GM21529 (cell line): ENCODE measurements at regions not wholly inside any gene's neighbourhood (a gene's known extent, or its start where the extent isn't known, plus 50 kb on each side); places are given as distances from the start of the nearest gene placed in this dataset.

Source experiments
- ATAC-seq: cut with Tn5 transposase; IDR thresholded peaks from one replicate; pipeline ENCODE4 v1.9.1; 2021; ENCODE audit not compliant: unreplicated experiment

- no peak for ATAC-seq
Observed at GRCh38 chr16:74035816-74036215, 260.8 kb upstream of the PSMD7 start.

DNA sequence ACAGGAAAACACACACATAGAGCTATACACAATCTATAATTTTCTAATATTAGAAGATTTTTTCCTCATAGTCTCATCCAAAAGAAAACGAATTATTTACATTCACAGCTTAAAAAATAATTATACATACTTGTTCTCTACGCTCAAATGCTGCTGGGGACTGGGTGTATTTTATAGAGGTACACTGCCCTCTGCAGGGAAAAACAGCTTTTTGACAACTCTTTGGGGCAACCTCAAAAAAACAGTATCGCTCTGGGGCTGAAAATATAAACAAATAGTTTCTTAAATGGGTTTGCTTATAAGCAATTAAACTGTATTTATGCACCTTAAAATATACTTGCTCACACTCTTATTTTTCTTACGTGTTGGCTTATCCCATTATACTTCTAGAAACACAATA lies 261.8 kb upstream of the PSMD7 start:
- ATAC-seq, result no peak

DNA sequence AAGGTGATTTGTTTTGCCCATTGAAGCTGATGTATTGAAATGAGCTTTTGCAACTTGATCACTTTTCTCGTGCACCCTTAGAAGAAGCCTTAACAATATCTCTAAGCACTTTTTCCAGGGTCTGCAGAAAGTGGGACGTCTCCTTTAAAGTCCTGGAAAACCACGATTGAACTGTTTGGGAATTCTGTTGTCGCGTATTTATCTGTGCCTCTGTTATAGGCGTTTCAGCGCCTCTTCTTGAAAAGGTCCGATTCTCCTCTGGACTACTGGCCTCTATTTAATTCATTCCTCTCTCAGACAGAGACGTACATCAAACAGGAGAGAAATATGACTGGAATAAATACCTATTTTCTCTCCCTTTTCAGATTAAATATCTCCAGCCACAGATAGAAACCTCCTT lies 262.4 kb upstream of the PSMD7 start:
- ATAC-seq, result no peak

DNA sequence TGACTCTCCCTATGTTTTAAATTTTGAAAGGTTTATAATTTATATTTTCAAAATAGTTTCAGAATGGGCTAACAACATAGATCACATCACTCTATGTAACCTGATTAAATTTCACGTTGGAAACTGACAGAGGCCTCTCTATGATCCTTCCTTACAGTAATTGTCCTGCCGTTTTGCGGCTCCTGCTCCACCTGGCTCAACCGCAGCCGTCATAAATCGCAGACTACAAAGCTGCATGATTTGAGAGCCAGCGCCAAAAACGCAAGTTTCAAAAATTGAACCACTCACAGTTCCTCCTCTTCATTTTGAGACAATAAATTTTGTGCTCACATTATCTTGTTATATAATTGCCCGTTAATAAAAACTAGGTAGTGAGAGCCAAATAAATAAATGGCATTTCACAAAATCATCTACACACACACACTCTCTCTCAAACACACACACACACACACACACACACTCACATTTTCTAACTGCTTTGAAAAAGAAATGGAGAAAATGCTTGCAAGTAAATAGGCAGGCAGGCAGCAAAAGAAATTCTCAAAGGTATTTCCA lies 263.1 kb upstream of the PSMD7 start:
- no peak for ATAC-seq

DNA sequence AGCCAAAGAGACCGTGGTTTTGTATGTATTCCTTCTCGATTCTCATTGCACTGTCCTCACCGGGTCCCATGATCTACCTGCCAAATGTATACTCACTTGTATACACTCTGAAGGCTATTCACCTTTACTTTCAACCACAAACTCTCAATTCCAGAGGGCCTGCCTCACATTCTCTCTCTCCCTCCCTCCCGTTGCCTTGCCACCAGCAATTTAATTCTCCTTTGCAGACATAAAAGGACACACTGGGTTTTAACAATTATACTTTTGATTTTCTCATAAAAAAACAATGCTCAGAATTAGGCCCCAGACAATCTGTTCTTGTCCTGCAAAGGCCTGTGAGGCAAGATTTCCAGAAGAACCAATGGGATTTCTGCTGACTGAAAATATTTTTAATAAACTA lies 265.1 kb upstream of the PSMD7 start:
- no peak for ATAC-seq

- ATAC-seq, result no peak
Observed at GRCh38 chr16:74030000-74030706, 266.5 kb upstream of the PSMD7 start.

DNA sequence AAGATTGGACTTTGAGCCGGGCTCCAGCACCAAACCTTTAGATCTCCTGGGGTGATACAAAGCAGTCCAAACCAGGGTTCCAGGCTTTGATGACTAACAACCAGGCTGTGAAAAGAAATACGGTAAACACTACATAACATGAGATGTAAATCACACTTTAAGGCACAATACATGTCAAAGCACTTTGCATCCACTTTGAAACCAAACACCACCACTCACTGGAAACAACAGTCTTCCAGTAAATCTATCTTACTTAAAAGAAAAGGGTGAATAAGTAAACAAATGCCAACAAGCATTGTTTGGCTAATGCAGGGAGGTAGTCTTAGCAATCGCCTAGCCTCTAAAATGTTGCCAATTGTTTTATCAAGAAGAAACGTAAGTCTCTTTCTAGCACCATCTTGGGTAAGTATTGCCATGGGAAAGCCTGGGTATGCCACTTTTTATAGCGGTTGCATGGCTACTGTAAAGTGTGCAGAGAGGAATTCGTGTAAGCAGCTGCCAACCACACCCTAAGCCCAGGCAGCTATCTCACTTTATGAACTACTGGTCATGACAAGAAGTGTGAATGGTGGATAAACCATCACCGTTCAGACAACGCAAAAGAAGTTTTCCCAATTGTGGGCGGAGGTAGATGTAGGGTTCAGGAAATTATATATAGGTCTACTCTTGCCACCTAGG lies 267.4 kb upstream of the PSMD7 start:
- no peak for ATAC-seq

GRCh38 chr16:74026373-74027281 lies 270.0 kb upstream of the PSMD7 start:
- ATAC-seq, result no peak

DNA sequence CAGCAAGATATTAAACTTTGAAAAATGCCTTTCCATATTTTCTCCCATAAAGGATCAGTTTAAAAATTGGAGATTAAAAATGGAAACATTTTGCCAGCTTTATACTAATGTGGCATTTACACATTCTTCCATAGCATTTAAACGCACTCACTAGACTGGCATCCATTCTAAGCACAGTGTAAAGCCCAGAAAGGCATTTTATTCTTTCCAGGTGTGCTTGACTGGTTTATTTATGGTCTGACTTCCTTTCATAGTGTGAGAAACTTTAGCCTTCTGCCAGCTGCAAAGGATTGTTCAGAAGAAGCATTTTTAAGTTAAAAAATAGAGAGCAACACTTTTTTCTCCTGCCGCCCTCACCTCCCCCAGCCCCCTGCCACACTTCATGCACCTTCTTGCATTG lies 271.7 kb upstream of the PSMD7 start:
- ATAC-seq, result no peak

DNA sequence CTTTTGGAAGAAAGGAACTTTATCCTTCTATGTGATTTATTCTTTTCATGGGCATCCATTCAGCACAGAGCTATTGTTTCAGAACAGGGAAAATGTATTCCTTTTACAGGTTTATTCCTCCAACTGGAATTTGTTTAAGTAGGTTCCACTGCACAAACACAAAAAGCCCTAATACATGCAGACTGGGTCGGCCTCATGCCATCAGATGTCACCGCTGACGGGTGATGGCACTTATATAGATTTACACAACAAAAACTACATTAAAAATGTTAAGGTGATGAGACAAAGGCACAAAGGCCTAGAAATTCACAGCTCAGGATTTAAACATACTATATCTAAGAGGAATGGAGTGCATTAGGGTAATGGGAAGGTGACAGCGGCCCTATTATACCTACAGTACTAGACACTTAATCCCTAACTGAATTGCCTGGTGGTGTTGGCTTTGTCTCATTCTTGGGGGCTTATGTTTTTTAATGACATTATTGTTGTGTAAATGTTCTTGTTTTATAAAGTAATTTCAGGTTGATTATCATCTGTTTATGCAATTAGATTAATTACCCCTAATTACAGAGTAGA lies 276.4 kb upstream of the PSMD7 start:
- ATAC-seq, result no peak

DNA sequence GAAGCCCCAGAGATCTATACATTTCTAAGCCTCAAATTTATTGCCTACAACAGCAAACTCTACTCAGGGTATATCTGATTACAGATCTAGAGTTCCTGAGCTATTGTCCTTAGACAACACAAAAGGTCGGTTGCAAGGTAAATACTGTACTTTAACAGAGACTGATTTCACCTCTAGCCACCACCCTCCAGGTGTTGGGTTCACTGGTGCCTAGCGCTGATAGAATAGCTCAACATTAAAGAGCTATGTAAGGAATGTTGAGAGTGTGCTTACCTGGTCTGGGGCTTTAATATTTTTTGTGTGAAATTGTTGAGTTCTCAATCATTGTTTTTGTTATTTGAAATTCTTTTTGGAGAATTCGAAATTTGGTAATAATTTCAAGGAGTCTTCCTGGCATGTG lies 277.0 kb upstream of the PSMD7 start:
- no peak for ATAC-seq

- no peak for ATAC-seq
Observed at GRCh38 chr16:74015953-74016352, 280.7 kb upstream of the PSMD7 start.

DNA sequence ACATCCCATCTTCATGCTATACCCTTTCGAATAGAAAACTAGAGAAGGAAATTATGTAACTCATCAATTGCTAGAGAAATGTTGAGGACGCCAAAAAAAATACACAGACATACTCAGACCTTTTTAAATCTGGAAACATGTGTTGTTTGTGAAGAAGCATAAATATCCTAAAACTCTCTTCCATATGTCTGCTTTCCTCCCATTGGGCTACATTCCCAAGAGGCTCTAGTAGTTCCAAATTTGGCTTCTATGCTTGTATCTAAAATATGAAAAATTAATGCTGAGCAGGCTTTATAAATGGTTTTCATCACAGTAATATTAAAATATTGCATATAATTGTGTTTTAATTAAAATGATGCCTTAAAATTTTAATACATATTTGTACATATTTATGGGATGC lies 297.9 kb upstream of the PSMD7 start:
- no peak for ATAC-seq

DNA sequence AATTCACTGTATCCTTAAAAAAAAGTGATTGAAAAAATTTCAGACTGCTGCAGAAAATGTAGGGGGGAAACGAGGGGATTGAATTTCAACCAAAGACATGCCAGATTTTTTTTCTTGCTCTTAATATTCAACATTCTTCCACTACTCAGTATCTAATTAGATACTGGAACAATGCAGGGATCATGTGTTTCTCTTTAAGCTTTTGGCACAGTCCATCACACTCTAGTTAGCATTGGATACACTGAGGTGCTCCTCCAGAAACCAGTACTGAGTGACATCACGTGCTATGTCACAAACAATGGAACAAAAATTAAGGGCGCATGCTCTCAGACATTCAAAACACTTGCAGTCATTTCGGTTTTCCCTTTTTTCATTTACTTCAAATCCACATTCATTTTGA lies 298.6 kb upstream of the PSMD7 start:
- no peak for ATAC-seq

GRCh38 chr16:73997340-73997711 lies 299.3 kb upstream of the PSMD7 start:
- no peak for ATAC-seq

DNA sequence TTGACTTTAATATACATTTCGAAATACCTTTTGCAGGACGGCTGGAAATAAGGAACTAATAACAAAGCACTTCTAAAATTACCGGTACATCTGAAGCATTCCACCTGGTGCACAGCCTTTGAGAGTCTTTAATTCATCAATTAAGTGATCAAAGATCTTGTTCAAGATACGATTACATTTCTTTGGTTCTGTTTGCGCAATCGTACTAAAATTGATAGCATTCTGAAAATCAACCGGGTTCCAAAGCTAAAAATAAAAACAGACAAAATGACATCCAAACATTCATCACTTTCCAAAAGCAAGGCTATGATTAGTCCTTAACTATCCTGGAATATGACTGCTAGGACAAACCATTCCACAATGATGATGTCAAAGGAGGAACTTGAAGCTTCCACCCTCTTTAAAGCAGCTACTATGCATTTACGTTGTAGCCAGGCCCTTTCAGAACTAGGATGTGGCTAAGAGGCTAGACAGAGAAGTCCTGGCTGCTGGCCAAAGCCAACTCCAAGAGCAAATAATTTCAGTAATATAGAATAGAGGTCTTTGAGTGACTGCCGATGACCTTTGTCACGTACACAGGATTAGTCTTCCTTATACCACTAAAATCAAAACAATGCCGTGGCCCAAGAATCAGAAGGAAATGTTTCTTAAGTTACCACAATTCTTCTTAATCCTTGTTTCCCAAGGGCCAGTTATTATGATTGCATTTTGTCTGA lies 299.8 kb upstream of the PSMD7 start:
- no peak for ATAC-seq

GRCh38 chr16:73993878-73994277 lies 302.7 kb upstream of the PSMD7 start:
- no peak for ATAC-seq

GRCh38 chr16:73978407-73978784 lies 318.2 kb upstream of the PSMD7 start:
- ATAC-seq, result no peak

GRCh38 chr16:73976644-73977043 lies 320.0 kb upstream of the PSMD7 start:
- no peak for ATAC-seq

DNA sequence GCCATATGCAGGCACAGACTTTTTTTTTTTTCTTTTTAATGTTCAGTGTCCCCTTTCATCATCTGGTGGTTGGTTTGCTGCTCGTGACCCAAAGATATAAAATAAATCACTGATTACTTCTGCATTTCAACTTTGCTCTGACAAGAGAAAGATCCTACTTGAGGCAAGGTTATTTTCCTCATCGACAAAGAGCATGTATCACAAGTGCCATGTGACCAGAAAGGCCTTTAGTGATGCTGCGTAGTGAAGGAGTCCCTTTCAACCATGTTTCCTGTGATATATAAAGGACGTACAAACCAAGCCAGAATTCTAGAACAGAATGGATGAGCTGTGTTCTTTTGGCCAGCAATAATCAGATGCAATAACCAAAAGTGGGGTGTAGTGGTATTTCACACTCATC lies 323.4 kb upstream of the PSMD7 start:
- no peak for ATAC-seq

- ATAC-seq, result no peak
Observed at GRCh38 chr16:73966851-73967250, 329.8 kb upstream of the PSMD7 start.
